AG04450 (cell line): ENCODE measurements at regions not wholly inside any gene's neighbourhood (a gene's known extent, or its start where the extent isn't known, plus 50 kb on each side); places are given as distances from the start of the nearest gene placed in this dataset.

ENCODE experiments used
- CTCF ChIA-PET: fragments of 300-600, 350-600 bp; formaldehyde crosslinking; extraction: SDS; loops from one replicate; lab custom pipeline; 2022; ENCODE audit warnings: antibody characterized with exemption, inconsistent platforms; lab: Charles Lee
- POLR2A ChIA-PET: fragments of 350-600 bp; formaldehyde crosslinking; extraction: SDS; loops from one replicate; lab custom pipeline; 2021; ENCODE audit warnings: antibody characterized with exemption, inconsistent platforms; lab: Yijun Ruan, JAX
- DNase-seq: peaks from one replicate; pipeline ENCODE4 v3.0.0-alpha.2; 2011; ENCODE audit warnings: low read depth, low spot score
- H3K27ac ChIP-seq: one replicate; pipeline ENCODE4 v1.5.1; 2012; ENCODE audit warnings: low read depth, low read length, control low read depth
- H3K27me3 ChIP-seq: one replicate; pipeline ENCODE4 v1.6.0; 2012; ENCODE audit warnings: low read length; ENCODE audit not compliant: control insufficient read depth, insufficient read depth
- H3K4me3 ChIP-seq: 2 replicates; pipeline ENCODE4 v1.5.1; 2011; ENCODE audit warnings: mild to moderate bottlenecking, low read depth, low read length, control low read depth
- H3K9me3 ChIP-seq: 2 replicates; pipeline ENCODE4 v1.5.1; 2012; ENCODE audit warnings: low read length; ENCODE audit not compliant: control insufficient read depth, insufficient read depth
- CTCF ChIP-seq: IDR thresholded peaks from 2 replicates; pipeline ENCODE4 v1.5.1; 2011; ENCODE audit warnings: low read depth, low read length, control low read depth, inconsistent platforms

GRCh38 chr2:45265336-45265735, 256.1 kb upstream of the SIX2 start:
- TF ChIP-seq CTCF, result no peak
- CTCF ChIA-PET, result no interaction called here
- POLR2A ChIA-PET, result no interaction called here

GRCh38 chr2:45264227-45265225, 255.3 kb upstream of the SIX2 start:
- ChIA-PET CTCF (no interaction called here), POLR2A (no interaction called here)
- DNase-seq, result no peak
- Histone ChIP-seq H3K9me3 (peaks cover 3% of the 10 kb centered on the region; the same call in 1 of the 2 replicates), H3K4me3 (no peak overlapping the region), H3K27me3 (peaks cover 32% of the 10 kb centered on the region), H3K27ac (no peak overlapping the region)
- TF ChIP-seq CTCF, result no peak

More at GRCh38 chr2:45265336-45265735, 256.1 kb upstream of the SIX2 start:
- no peak overlapping the region for H3K4me3 ChIP-seq
- H3K27me3 ChIP-seq, result peaks cover 30% of the 10 kb centered on the region
- H3K27ac ChIP-seq, result no peak overlapping the region
- DNase-seq, result no peak
- peaks cover 3% of the 10 kb centered on the region; the same call in 1 of the 2 replicates for H3K9me3 ChIP-seq

GRCh38 chr2:45263147-45263546, 253.9 kb upstream of the SIX2 start:
- POLR2A ChIA-PET, result no interaction called here
- no peak for TF ChIP-seq CTCF
- CTCF ChIA-PET, result no interaction called here
- no peak for DNase-seq
- peaks cover 24% of the 10 kb centered on the region for H3K27me3 ChIP-seq
- H3K4me3 ChIP-seq, result no peak overlapping the region
- H3K27ac ChIP-seq, result no peak overlapping the region
- H3K9me3 ChIP-seq, result peaks cover 3% of the 10 kb centered on the region; the same call in 1 of the 2 replicates

- H3K9me3 ChIP-seq, result no peaks in the 10 kb centered on the region; the same call in 1 of the 2 replicates
- no peak overlapping the region for H3K27ac ChIP-seq
- ChIA-PET POLR2A (no interaction called here), CTCF (no interaction called here)
- no peak for TF ChIP-seq CTCF
- peaks cover 21% of the 10 kb centered on the region for H3K27me3 ChIP-seq
- DNase-seq, result no peak
- no peak overlapping the region for H3K4me3 ChIP-seq
Measured at GRCh38 chr2:45261746-45262145, 252.5 kb upstream of the SIX2 start.

- ChIA-PET POLR2A (no interaction called here), CTCF (no interaction called here)
- TF ChIP-seq CTCF, result no peak
- H3K27me3 ChIP-seq, result peaks cover 21% of the 10 kb centered on the region
- H3K9me3 ChIP-seq, result no peaks in the 10 kb centered on the region; the same call in 1 of the 2 replicates
- H3K27ac ChIP-seq, result no peak overlapping the region
- H3K4me3 ChIP-seq, result no peak overlapping the region
- DNase-seq, result no peak
Measured at GRCh38 chr2:45260946-45261345, 251.7 kb upstream of the SIX2 start.
